ENCODE measurements at regions not wholly inside any gene's neighbourhood (a gene's known extent, or its start where the extent isn't known, plus 50 kb on each side); places are given as distances from the start of the nearest gene placed in this dataset.
"Not testable (repeated sequence)": the region's sequence is repeated elsewhere in the genome, so short reads cannot be mapped to it uniquely, and the experiment has no call there.

- DNase-seq (ENCODE audit: low spot score), result peak; percentile 56
These were observed 97.1 kb downstream of the PLPPR4 start for GRCh38 chr1:99361406-99361805.

GRCh38 chr1:99363531-99363930 lies 99.2 kb downstream of the PLPPR4 start:
- no peak for DNase-seq (ENCODE audit: low spot score)

GRCh38 chr1:99365141-99365540 lies 100.8 kb downstream of the PLPPR4 start:
- peak; percentile 34 for DNase-seq (ENCODE audit: low spot score)

DNA sequence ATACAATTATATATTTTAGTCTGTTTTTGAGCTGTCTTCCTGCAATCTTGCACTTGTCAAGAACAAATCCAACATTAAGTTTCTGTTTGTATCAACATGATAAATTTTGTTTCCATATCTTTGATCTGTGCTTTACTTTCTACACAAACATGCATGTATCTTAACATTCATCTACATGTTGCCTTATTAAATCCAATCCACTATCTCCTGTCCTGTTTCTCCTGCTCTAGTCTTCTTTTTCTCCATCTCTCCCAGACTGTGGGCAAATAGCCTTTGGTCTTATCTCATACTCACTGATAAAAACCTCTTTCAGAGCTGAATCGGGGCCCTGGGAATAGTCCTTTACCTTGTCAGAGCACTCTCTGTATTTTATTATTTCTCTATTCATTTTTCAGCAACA lies 101.3 kb downstream of the PLPPR4 start:
- DNase-seq (ENCODE audit: low spot score), result peak; percentile 79

DNA sequence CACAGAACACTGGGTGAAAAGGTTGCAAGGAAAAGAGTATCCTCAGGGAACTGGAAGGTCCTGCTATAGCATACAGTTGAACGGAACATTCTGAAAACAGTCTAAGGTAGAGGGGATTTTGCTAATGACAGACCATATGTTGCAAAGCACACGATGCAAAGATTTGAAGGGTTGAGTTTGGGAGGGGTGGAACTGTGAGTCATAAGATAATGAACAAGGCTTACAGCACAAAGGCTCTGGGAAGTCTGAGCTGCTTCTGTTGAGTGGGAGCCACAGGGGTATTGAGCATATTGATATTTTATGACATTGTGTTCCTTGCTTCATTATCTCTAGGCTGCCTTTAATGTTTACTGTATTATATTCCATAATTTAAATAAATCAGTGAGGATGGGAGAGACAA lies 104.9 kb downstream of the PLPPR4 start:
- no peak for DNase-seq (ENCODE audit: low spot score)

DNA sequence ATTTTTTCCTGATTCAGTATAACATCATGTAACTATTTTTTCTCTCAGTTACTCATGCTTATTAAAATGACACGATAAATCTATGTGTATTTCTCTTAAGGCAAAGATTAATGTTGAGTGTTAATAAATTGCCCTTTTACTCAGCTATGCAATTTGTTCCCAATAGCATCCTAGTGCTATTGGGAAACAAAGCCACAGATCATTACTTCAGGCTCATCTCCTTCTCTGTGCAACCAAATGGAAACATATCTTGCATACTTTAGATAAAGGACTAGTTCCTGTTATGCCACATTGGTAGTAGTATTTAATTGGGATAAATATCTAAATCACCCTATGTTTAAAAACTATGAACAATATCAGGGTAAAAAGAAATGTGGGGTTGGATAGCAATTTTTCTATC lies 106.2 kb downstream of the PLPPR4 start:
- no peak for DNase-seq (ENCODE audit: low spot score)

DNA sequence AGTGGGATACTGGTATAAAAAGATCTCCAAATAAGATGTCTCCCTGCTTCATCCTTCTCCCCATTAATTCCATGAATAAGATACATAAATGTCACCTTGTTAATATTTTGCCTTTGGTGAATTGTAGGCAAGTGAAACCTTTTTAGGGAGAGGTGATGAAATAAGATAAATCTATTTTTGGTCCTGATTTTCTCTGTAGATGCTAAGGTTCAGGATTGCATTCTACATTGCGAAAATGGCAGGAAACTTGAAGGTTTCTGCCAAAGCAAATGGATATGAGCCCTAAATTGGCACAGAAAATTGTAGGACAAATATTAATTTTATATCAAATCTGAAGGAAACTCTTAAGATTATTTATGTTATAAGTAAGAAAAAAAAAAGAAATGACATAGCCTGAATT lies 107.1 kb downstream of the PLPPR4 start:
- no peak for DNase-seq (ENCODE audit: low spot score)

DNA sequence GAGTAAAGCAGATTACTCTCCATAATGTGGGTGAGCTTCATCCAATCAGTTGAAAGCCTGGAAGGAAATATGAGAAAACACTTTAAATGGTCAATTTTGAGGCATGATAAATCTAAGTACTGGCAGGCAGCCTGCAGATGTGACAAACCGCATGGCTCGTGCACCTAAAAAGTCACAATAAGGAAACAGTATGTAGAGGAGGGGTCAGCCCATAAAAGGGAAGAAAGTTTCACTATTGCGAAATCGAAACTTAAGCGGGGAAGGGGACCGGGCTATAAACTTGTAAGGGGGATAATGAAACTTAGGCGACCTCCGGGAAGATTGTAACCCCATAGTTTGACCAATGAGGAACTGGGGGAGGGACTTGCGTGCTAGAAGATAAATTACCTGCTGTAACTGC lies 109.8 kb downstream of the PLPPR4 start:
- DNase-seq (ENCODE audit: low spot score), result no peak

GRCh38 chr1:99374693-99375092 lies 110.4 kb downstream of the PLPPR4 start:
- DNase-seq (ENCODE audit: low spot score), result not testable (repeated sequence)

- DNase-seq (ENCODE audit: low spot score), result no peak
These were observed 119.7 kb downstream of the PLPPR4 start for GRCh38 chr1:99384021-99384420.

DNA sequence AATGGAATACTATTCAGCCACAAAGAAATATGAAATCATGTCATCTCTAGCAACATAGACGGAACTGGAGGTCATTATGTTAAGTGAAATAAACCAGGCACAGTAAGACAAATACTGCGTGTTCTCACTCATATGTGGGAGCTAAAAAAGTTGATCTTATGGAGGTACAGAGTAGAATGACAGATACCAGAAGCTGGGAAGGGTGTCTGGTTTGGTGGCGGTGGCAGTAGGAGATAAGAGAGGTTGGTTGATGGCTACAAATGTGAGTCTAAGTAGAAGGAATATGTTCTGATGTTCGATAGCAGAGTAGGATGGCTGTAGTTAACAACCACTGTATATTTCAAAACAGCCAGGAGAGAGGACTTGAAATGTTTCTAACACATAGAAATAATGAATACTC lies 121.6 kb downstream of the PLPPR4 start:
- peak; percentile 95 for DNase-seq (ENCODE audit: low spot score)

- no peak for DNase-seq (ENCODE audit: low spot score)
These were observed 132.1 kb downstream of the PLPPR4 start for GRCh38 chr1:99396389-99396788.

- DNase-seq (ENCODE audit: low spot score), result no peak
These were observed 132.7 kb downstream of the PLPPR4 start for GRCh38 chr1:99397029-99397428.

- no peak for DNase-seq (ENCODE audit: low spot score)
These were observed 133.6 kb downstream of the PLPPR4 start for GRCh38 chr1:99397863-99398262.

DNA sequence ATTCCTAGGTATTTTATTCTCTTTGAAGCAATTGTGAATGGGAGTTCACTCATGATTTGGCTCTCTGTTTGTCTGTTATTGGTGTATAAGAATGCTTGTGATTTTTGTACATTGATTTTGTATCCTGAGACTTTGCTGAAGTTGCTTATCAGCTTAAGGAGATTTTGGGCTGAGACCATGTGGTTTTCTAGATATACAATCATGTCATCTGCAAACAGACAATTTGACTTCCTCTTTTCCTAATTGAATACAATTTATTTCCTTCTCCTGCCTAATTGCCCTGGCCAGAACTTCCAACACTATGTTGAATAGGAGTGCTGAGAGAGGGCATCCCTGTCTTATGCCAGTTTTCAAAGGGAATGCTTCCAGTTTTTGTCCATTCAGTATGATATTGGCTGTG lies 137.3 kb downstream of the PLPPR4 start:
- DNase-seq (ENCODE audit: low spot score), result not testable (repeated sequence)

GRCh38 chr1:99404399-99404798 lies 140.1 kb downstream of the PLPPR4 start:
- not testable (repeated sequence) for DNase-seq (ENCODE audit: low spot score)

DNA sequence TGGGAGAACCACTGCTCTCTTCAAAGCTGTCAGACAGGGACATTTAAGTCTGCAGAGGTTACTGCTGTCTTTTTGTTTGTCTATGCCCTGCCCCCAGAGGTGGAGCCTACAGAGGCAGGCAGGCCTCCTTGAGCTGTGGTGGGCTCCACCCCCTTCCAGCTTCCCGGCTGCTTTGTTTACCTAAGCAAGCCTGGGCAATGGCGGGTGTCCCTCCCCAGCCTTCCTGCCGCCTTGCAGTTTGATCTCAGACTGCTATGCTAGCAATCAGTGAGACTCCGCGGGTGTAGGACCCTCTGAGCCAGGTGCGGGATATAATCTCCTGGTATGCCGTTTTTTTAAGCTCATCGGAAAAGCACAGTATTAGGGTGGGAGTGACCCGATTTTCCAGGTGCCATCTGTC lies 141.0 kb downstream of the PLPPR4 start:
- DNase-seq (ENCODE audit: low spot score), result not testable (repeated sequence)

DNA sequence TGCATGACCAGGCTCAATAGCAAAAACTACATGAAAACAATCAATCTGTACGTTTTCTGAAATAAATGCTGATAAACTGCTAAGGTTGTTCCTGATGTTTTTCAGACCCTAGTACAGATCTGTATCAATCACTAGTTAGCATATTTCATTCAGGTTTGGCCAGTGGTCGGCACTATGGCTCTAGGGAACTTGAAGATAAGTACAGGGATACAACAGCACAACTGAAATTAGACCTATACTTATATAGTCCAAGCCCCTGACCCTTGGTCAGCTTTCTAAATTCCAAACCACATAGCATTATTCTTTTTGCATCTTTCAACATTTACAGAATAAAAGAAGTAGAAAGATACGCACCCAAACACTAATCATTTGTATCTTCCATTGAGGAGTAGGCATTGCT lies 142.7 kb downstream of the PLPPR4 start:
- no peak for DNase-seq (ENCODE audit: low spot score)

- peak; percentile 17 for DNase-seq (ENCODE audit: low spot score)
These were observed 159.8 kb downstream of the PLPPR4 start for GRCh38 chr1:99424087-99424486.

DNA sequence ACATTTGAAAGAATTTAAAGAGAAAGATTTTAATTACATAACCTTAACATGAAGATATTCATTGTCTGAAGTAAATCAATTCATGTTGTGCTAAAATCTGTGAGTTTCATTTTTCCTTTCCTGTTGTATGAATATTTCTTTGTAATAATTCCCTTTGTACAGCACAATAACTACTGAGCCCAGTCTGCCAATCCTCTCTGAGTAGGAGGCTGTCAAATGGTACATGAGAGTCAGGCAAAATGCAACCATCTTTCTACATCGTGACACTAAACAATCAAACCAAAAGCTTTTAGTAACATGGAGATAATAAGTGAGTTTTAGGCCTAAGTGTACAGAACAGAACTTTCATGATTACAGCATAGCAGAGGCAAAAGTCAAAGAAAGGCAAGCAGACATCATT lies 165.5 kb downstream of the PLPPR4 start:
- no peak for DNase-seq (ENCODE audit: low spot score)

GRCh38 chr1:99438656-99439230 lies 174.5 kb downstream of the PLPPR4 start:
- DNase-seq (ENCODE audit: low spot score), result peak; percentile 5

DNA sequence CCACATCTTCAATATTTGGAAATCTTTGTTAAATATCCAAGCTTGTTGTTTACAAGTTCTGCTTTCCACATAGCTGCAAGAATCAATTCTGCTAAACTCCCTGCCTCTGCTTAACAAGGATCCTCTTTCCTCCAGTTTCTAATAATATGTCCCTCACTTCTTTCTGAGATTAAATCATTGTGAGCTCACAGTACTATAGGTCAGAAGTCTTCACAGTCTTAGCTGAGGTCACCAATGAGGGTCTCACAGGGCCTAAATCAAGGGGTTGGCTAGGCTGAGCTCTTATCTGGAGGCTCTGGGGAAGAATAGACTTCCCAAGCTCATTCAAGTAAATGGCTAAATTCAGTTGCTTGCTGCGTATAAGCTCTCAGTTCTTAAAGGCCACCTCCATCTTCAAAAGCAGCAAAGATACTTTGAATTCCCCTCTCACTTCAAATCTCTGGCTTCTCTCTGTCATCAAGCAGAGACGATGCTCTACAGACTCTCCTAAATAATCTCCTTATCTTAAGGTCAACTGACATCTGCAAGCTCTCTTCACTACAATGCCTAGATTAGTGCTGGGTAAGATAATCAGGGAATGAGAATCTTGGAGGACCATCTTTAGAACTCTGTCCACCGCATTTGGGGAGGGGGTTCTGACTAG lies 175.3 kb downstream of the PLPPR4 start:
- DNase-seq (ENCODE audit: low spot score), result peak; percentile 90

GRCh38 chr1:99441299-99442095 lies 177.2 kb downstream of the PLPPR4 start:
- no peak for DNase-seq (ENCODE audit: low spot score)

Data from SK-N-DZ (cell line).